Hepatocyte (in vitro differentiated cells): ENCODE measurements at regions not wholly inside any gene's neighbourhood (a gene's known extent, or its start where the extent isn't known, plus 50 kb on each side); places are given as distances from the start of the nearest gene placed in this dataset.

Source experiments
- CTCF ChIP-seq: fragments of 200-600 bp; sonication (generic); IDR thresholded peaks from 2 replicates; pipeline ENCODE4 v1.5.1; 2016; ENCODE audit warnings: antibody characterized with exemption, mild to moderate bottlenecking; ENCODE audit not compliant: poor library complexity
- EZH2phosphoT487 ChIP-seq: fragments of 200-600 bp; sonication (generic); IDR thresholded peaks from one replicate; pipeline ENCODE4 v1.6.1; 2018; ENCODE audit warnings: antibody characterized with exemption, mild to moderate bottlenecking, low read depth, moderate library complexity; ENCODE audit not compliant: unreplicated experiment, severe bottlenecking

GRCh38 chr17:77535435-77535834 lies 394.7 kb downstream of the SEC14L1 start:
- TF ChIP-seq CTCF: no peak
- no peak for TF ChIP-seq EZH2phosphoT487
